Loucy (cell line): ENCODE measurements at regions not wholly inside any gene's neighbourhood (a gene's known extent, or its start where the extent isn't known, plus 50 kb on each side); places are given as distances from the start of the nearest gene placed in this dataset.

Experiments
- CTCF ChIP-seq: fragments of 200-600 bp; sonication (generic); conservative IDR thresholded peaks from 2 replicates; pipeline ENCODE4 v1.5.1; 2014; ENCODE audit warnings: mild to moderate bottlenecking, antibody characterized with exemption, low read length
- EZH2phosphoT487 ChIP-seq: fragments of 200-600 bp; IDR thresholded peaks from 2 replicates; pipeline ENCODE4 v1.6.1; 2018; ENCODE audit warnings: antibody characterized with exemption, mild to moderate bottlenecking, moderate library complexity, borderline replicate concordance

- no peak for TF ChIP-seq EZH2phosphoT487
- TF ChIP-seq CTCF = no peak
Measured at GRCh38 chr15:45759936-45760335, 125.1 kb downstream of the SQOR start.
